Activated naive CD8-positive, alpha-beta T cell treated with anti-CD3 and anti-CD28 coated beads, Interleukin-2, amount 10 ng/mL, durations not matched to agents 7 days and 5 days (primary cell): ENCODE measurements at regions not wholly inside any gene's neighbourhood (a gene's known extent, or its start where the extent isn't known, plus 50 kb on each side); places are given as distances from the start of the nearest gene placed in this dataset. TPM values are rescaled to one million over a fixed set of nuclear protein-coding genes. Genes with fewer than 3 reads are reported as not detected.
"Not testable (repeated sequence)": the region's sequence is repeated elsewhere in the genome, so short reads cannot be mapped to it uniquely, and the experiment has no call there.

Experiments used
- ATAC-seq: fragments of 150-1000 bp; cut with Tn5 transposase; one replicate; pipeline ENCODE4 v1.10.0; 2021; ENCODE audit warnings: low read depth, moderate library complexity
- POLR2A ChIA-PET: fragments of 350-600 bp; sonication (Branson Sonifier 250); formaldehyde crosslinking; loops from one replicate; lab custom pipeline; 2021; ENCODE audit warnings: antibody characterized with exemption; lab: Charles Lee
- DNase-seq: peaks from one replicate; pipeline ENCODE4 v3.0.0; 2021
- H3K27ac Mint-ChIP-seq: one replicate; pipeline ENCODE4 v1.8.0; 2022; ENCODE audit warnings: mild to moderate bottlenecking, mixed read lengths
- H3K27me3 Mint-ChIP-seq: one replicate; pipeline ENCODE4 v1.8.0; 2022; ENCODE audit warnings: mild to moderate bottlenecking, moderate library complexity, mixed read lengths
- H3K36me3 Mint-ChIP-seq: one replicate; pipeline ENCODE4 v1.8.0; 2021; ENCODE audit warnings: mild to moderate bottlenecking, mixed read lengths
- H3K4me1 Mint-ChIP-seq: one replicate; pipeline ENCODE4 v1.8.0; 2021; ENCODE audit warnings: mixed read lengths
- H3K4me3 Mint-ChIP-seq: one replicate; pipeline ENCODE4 v1.8.0; 2022; ENCODE audit warnings: mild to moderate bottlenecking, moderate library complexity, mixed read lengths
- H3K9me3 Mint-ChIP-seq: one replicate; pipeline ENCODE4 v1.8.0; 2021; ENCODE audit warnings: mixed read lengths
- microRNA-seq: library from miRNA; unstranded; fragments of <30 nt; microRNA quantifications from one replicate; pipeline ENCODE4 v1.2.0, GENCODE V29; 2022

- Mint-ChIP-seq H3K4me3 (no peak overlapping the region), H3K27ac (no peak overlapping the region)
Measured at GRCh38 chr3:110971010-110971601, 100.5 kb upstream of the NECTIN3 start.

GRCh38 chr3:110973263-110973895 is 98.2 kb upstream of the NECTIN3 start:
- H3K9me3 Mint-ChIP-seq: peaks cover 3% of the 10 kb centered on the region
- no peak overlapping the region for H3K27ac Mint-ChIP-seq
- no peak for ATAC-seq
- H3K4me3 Mint-ChIP-seq: no peak overlapping the region
- no peak for DNase-seq
- no peaks in the 10 kb centered on the region for H3K36me3 Mint-ChIP-seq
- POLR2A ChIA-PET: no interaction called here
- no peaks in the 10 kb centered on the region for H3K27me3 Mint-ChIP-seq
- H3K4me1 Mint-ChIP-seq: peaks cover 6% of the 10 kb centered on the region

More at GRCh38 chr3:110971010-110971601, 100.5 kb upstream of the NECTIN3 start:
- no peak for DNase-seq
- peaks cover 4% of the 10 kb centered on the region for H3K9me3 Mint-ChIP-seq
- H3K4me1 Mint-ChIP-seq: peaks cover 6% of the 10 kb centered on the region
- POLR2A ChIA-PET: no interaction called here
- no peaks in the 10 kb centered on the region for H3K36me3 Mint-ChIP-seq
- no peaks in the 10 kb centered on the region for H3K27me3 Mint-ChIP-seq
- ATAC-seq: no peak

- no peak for ATAC-seq
- Mint-ChIP-seq H3K27ac (no peak overlapping the region), H3K9me3 (no peaks in the 10 kb centered on the region), H3K4me3 (no peak overlapping the region), H3K27me3 (no peaks in the 10 kb centered on the region), H3K36me3 (no peaks in the 10 kb centered on the region), H3K4me1 (peaks cover 6% of the 10 kb centered on the region)
- POLR2A ChIA-PET: no interaction called here
- DNase-seq: no peak
Measured at GRCh38 chr3:110974902-110975301, 96.7 kb upstream of the NECTIN3 start.

- no peak for ATAC-seq
- H3K4me1 Mint-ChIP-seq: no peaks in the 10 kb centered on the region
- H3K27me3 Mint-ChIP-seq: peaks cover 3% of the 10 kb centered on the region
- no peaks in the 10 kb centered on the region for H3K36me3 Mint-ChIP-seq
- no peak overlapping the region for H3K4me3 Mint-ChIP-seq
- no peak for DNase-seq
- H3K9me3 Mint-ChIP-seq: peaks cover 5% of the 10 kb centered on the region
- H3K27ac Mint-ChIP-seq: no peak overlapping the region
- POLR2A ChIA-PET: no interaction called here
Measured at GRCh38 chr3:110984456-110985250, 87.0 kb upstream of the NECTIN3 start.

GRCh38 chr3:110989446-110989845 is 82.2 kb upstream of the NECTIN3 start:
- H3K27me3 Mint-ChIP-seq: peaks cover 3% of the 10 kb centered on the region
- no peaks in the 10 kb centered on the region for H3K36me3 Mint-ChIP-seq
- ATAC-seq: no peak
- no peaks in the 10 kb centered on the region for H3K4me1 Mint-ChIP-seq
- POLR2A ChIA-PET: no interaction called here
- no peak overlapping the region for H3K4me3 Mint-ChIP-seq
- H3K27ac Mint-ChIP-seq: no peak overlapping the region
- no peak for DNase-seq
- peaks cover 4% of the 10 kb centered on the region for H3K9me3 Mint-ChIP-seq

- POLR2A ChIA-PET: no interaction called here
- ATAC-seq: no peak
- Mint-ChIP-seq H3K27ac (no peak overlapping the region), H3K4me1 (no peaks in the 10 kb centered on the region), H3K36me3 (no peaks in the 10 kb centered on the region), H3K4me3 (no peak overlapping the region), H3K27me3 (no peaks in the 10 kb centered on the region), H3K9me3 (no peaks in the 10 kb centered on the region)
- DNase-seq: no peak
Measured at GRCh38 chr3:110995461-110996231, 76.0 kb upstream of the NECTIN3 start.

GRCh38 chr3:110998766-110999165 is 72.8 kb upstream of the NECTIN3 start:
- H3K36me3 Mint-ChIP-seq, H3K4me3 Mint-ChIP-seq, ATAC-seq, H3K9me3 Mint-ChIP-seq, POLR2A ChIA-PET, H3K27ac Mint-ChIP-seq, H3K4me1 Mint-ChIP-seq, H3K27me3 Mint-ChIP-seq, DNase-seq: not testable (repeated sequence)

GRCh38 chr3:111006485-111006884 is 65.1 kb upstream of the NECTIN3 start:
- H3K27me3 Mint-ChIP-seq, H3K9me3 Mint-ChIP-seq, POLR2A ChIA-PET, H3K36me3 Mint-ChIP-seq, H3K4me3 Mint-ChIP-seq, H3K27ac Mint-ChIP-seq, H3K4me1 Mint-ChIP-seq, ATAC-seq, DNase-seq: not testable (repeated sequence)

GRCh38 chr3:111012388-111013248 is 59.0 kb upstream of the NECTIN3 start:
- peaks cover 2% of the 10 kb centered on the region for H3K27me3 Mint-ChIP-seq
- no peaks in the 10 kb centered on the region for H3K9me3 Mint-ChIP-seq
- H3K4me3 Mint-ChIP-seq: no peak overlapping the region
- H3K27ac Mint-ChIP-seq: no peak overlapping the region
- no peaks in the 10 kb centered on the region for H3K36me3 Mint-ChIP-seq
- POLR2A ChIA-PET: no interaction called here
- no peaks in the 10 kb centered on the region for H3K4me1 Mint-ChIP-seq
- ATAC-seq: no peak
- no peak for DNase-seq

Small RNA genes in the stretch of these regions (microRNA-seq; reads per million reads assigned to microRNA genes)
- not detected for gene MIR4445
